ENCODE measurements at regions not wholly inside any gene's neighbourhood (a gene's known extent, or its start where the extent isn't known, plus 50 kb on each side); places are given as distances from the start of the nearest gene placed in this dataset.

DNA sequence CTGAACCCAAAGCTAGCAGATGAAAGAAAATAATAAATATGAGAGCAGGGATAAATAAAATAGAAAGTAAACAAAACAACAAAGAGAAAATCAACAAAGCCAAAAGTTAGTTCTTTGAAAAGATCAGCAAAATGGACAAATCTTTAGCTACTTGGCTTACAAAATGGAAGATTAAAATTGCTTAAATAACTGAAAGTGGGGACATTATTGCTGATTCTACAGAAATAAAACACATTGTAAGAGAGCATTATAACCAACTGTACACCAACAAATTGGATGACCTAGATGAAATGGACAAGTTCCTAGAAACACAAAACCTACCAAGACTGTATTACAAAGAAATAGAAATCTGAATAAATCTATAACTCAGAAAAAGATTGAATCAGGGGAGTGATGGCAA, 238.3 kb upstream of the C1orf87 start:
- Histone ChIP-seq H3K4me1 (ENCODE audit: control insufficient read depth in 5 of 5, insufficient read depth in 5 of 5, low read length in 5 of 5) (no peaks in the 10 kb centered on the region), H3K27me3 (ENCODE audit: control insufficient read depth in 5 of 5, insufficient read depth in 4 of 5, low read length in 5 of 5) (no peaks in the 10 kb centered on the region), H3K9ac (ENCODE audit: low read length in 5 of 5) (no peak overlapping the region), H3K9me3 (ENCODE audit: control insufficient read depth in 5 of 5, low read length in 5 of 5) (peaks cover 0 to 3% (median 0%) of the 10 kb centered on the region in 5 donors), H3K36me3 (ENCODE audit: control insufficient read depth in 5 of 5, insufficient read depth in 5 of 5, low read length in 5 of 5) (no peaks in the 10 kb centered on the region), H3K4me3 (ENCODE audit: low read depth in 1 of 5, low read length in 5 of 5) (no peak overlapping the region), H3K27ac (ENCODE audit: low read depth, low read length) (no peak overlapping the region)

DNA sequence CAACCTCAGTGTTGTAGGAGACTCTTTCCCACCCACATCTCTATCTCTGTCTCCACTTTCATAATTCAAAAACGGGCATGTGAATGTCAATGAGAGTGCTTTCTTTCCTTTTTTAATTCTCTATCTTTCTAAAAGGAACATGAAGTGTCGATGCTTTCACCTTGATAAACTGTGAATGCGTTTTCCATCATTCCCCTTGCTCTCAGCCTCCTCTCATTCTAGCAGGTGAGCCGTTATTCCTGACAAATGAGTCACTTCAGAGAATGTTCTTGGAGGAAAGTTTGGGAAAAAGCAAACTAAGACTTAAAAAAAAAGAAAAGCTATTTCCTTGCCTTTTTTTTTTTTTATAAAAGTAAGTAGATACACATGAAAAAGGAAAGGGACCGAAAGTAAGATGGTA, 226.0 kb upstream of the C1orf87 start:
- no peak overlapping the region for H3K9ac ChIP-seq (ENCODE audit: low read length in 5 of 5)
- H3K36me3 ChIP-seq (ENCODE audit: control insufficient read depth in 5 of 5, insufficient read depth in 5 of 5, low read length in 5 of 5): no peaks in the 10 kb centered on the region
- no peaks in the 10 kb centered on the region for H3K4me1 ChIP-seq (ENCODE audit: control insufficient read depth in 5 of 5, insufficient read depth in 5 of 5, low read length in 5 of 5)
- peaks cover 0 to 3% (median 0%) of the 10 kb centered on the region in 5 donors for H3K9me3 ChIP-seq (ENCODE audit: control insufficient read depth in 5 of 5, low read length in 5 of 5)
- no peak overlapping the region for H3K27ac ChIP-seq (ENCODE audit: low read depth, low read length)
- no peaks in the 10 kb centered on the region for H3K27me3 ChIP-seq (ENCODE audit: control insufficient read depth in 5 of 5, insufficient read depth in 4 of 5, low read length in 5 of 5)
- H3K4me3 ChIP-seq (ENCODE audit: low read depth in 1 of 5, low read length in 5 of 5): no peak overlapping the region

DNA sequence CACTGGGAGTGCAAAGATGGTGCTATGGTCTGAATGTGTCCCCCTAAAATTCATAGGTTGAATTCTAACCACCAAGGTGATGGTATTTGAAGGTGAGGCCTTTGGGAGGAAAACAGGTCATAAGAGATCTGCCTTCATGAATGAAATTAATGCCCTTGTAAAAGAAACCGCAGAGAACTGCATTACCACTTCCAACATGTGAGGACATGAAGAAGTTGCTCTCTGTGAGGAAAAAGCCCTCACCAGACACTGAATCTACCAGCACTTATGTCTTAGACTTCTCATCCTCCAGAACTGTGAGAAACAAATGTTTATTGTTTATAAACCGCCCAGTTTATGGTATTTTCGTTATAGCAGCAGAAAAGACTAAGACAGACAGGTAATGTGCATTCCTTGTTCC, 224.7 kb upstream of the C1orf87 start:
- Histone ChIP-seq H3K4me3 (ENCODE audit: low read depth in 1 of 5, low read length in 5 of 5) (no peak overlapping the region), H3K4me1 (ENCODE audit: control insufficient read depth in 5 of 5, insufficient read depth in 5 of 5, low read length in 5 of 5) (no peaks in the 10 kb centered on the region), H3K9ac (ENCODE audit: low read length in 5 of 5) (no peak overlapping the region), H3K27ac (ENCODE audit: low read depth, low read length) (no peak overlapping the region), H3K27me3 (ENCODE audit: control insufficient read depth in 5 of 5, insufficient read depth in 4 of 5, low read length in 5 of 5) (no peaks in the 10 kb centered on the region), H3K9me3 (ENCODE audit: control insufficient read depth in 5 of 5, low read length in 5 of 5) (peaks cover 0 to 2% (median 0%) of the 10 kb centered on the region in 5 donors), H3K36me3 (ENCODE audit: control insufficient read depth in 5 of 5, insufficient read depth in 5 of 5, low read length in 5 of 5) (no peaks in the 10 kb centered on the region)

DNA sequence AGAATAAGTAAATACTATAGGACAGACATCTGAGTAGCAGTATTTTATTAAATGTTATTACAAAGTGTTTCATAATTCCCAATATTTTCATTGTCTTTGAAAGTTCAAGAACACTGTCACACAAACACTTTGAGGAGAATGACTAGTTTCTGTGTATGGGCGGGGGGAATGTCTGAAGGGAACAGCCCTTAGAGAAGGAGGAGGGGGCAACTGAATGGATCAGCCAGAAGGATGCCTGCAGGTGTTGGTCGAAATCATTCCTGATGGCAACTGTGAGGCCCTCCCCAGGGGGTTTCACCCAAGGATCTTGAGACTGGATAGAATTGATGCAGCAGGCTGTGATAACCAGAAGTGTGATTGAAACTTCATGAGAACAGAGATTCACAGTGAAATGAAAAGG, 223.2 kb upstream of the C1orf87 start:
- Histone ChIP-seq H3K27ac (ENCODE audit: low read depth, low read length) (no peak overlapping the region), H3K9me3 (ENCODE audit: control insufficient read depth in 5 of 5, low read length in 5 of 5) (no peaks in the 10 kb centered on the region), H3K4me1 (ENCODE audit: control insufficient read depth in 5 of 5, insufficient read depth in 5 of 5, low read length in 5 of 5) (no peaks in the 10 kb centered on the region), H3K36me3 (ENCODE audit: control insufficient read depth in 5 of 5, insufficient read depth in 5 of 5, low read length in 5 of 5) (no peaks in the 10 kb centered on the region), H3K4me3 (ENCODE audit: low read depth in 1 of 5, low read length in 5 of 5) (no peak overlapping the region), H3K27me3 (ENCODE audit: control insufficient read depth in 5 of 5, insufficient read depth in 4 of 5, low read length in 5 of 5) (no peaks in the 10 kb centered on the region), H3K9ac (ENCODE audit: low read length in 5 of 5) (no peak overlapping the region)

DNA sequence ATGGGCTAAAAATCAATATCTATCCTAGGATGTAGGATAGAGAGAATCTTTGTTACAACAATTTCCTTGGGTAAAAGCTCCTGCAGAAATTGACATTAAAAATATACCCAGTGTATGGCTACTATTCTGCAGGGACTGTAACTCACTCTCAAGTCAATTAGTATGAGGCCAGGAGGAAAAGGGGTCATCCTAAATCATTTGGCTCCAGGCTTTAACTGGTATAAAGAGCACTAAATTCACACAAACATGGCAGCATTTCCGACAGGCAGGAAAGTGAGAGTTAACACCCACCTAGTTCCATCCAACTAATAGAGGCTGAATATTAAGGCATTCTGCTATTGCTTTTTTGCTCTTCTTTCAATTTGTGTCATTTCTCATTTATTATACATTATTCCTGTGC, 218.6 kb upstream of the C1orf87 start:
- Histone ChIP-seq H3K27me3 (ENCODE audit: control insufficient read depth in 5 of 5, insufficient read depth in 4 of 5, low read length in 5 of 5) (no peaks in the 10 kb centered on the region), H3K4me3 (ENCODE audit: low read depth in 1 of 5, low read length in 5 of 5) (no peak overlapping the region), H3K36me3 (ENCODE audit: control insufficient read depth in 5 of 5, insufficient read depth in 5 of 5, low read length in 5 of 5) (no peaks in the 10 kb centered on the region), H3K4me1 (ENCODE audit: control insufficient read depth in 5 of 5, insufficient read depth in 5 of 5, low read length in 5 of 5) (no peaks in the 10 kb centered on the region), H3K9ac (ENCODE audit: low read length in 5 of 5) (no peak overlapping the region), H3K9me3 (ENCODE audit: control insufficient read depth in 5 of 5, low read length in 5 of 5) (no peaks in the 10 kb centered on the region), H3K27ac (ENCODE audit: low read depth, low read length) (no peak overlapping the region)

DNA sequence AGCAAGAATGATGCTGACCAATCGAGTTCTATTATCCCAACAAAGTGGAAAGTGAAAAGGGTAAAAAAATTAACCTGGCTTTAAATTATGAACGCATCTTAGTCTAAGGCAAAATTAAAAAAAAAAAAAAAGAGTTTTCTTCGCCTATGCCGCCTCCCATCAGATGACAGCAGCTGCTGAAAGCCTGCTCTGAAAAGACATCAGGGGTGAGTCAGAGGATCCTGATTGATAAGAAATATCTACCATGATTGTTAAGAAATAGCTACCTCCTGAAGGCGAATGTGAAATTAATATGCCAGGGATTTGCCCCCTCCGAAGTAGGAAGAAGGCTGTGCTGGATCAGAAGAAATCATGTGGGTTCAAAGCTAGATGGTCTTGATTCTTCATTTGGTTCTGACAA, 216.8 kb upstream of the C1orf87 start:
- Histone ChIP-seq H3K4me3 (ENCODE audit: low read depth in 1 of 5, low read length in 5 of 5) (no peak overlapping the region), H3K4me1 (ENCODE audit: control insufficient read depth in 5 of 5, insufficient read depth in 5 of 5, low read length in 5 of 5) (no peaks in the 10 kb centered on the region), H3K36me3 (ENCODE audit: control insufficient read depth in 5 of 5, insufficient read depth in 5 of 5, low read length in 5 of 5) (no peaks in the 10 kb centered on the region), H3K9me3 (ENCODE audit: control insufficient read depth in 5 of 5, low read length in 5 of 5) (no peaks in the 10 kb centered on the region), H3K9ac (ENCODE audit: low read length in 5 of 5) (no peak overlapping the region), H3K27me3 (ENCODE audit: control insufficient read depth in 5 of 5, insufficient read depth in 4 of 5, low read length in 5 of 5) (no peaks in the 10 kb centered on the region), H3K27ac (ENCODE audit: low read depth, low read length) (no peak overlapping the region)

DNA sequence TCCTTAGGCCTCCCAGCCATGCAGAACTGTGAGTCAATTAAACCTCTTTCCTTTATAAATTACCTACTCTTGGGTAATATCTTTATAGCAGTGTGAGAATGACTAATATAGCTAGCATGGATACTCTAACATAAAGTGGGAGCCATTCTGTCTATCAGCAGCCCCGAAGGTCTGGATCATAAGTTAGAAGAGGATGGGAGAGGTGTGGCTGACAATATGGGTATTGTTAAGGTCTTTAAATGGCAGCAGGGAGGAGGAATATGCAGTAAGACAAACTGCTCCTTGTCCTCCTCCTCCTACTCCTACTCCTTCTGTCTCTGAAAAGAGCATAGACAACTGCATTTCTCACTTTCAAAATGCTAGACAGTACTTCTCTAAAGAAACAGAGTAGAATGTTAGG, 214.0 kb upstream of the C1orf87 start:
- H3K9me3 ChIP-seq (ENCODE audit: control insufficient read depth in 5 of 5, low read length in 5 of 5): no peaks in the 10 kb centered on the region
- H3K36me3 ChIP-seq (ENCODE audit: control insufficient read depth in 5 of 5, insufficient read depth in 5 of 5, low read length in 5 of 5): no peaks in the 10 kb centered on the region
- peaks cover 0 to 8% (median 7%) of the 10 kb centered on the region in 5 donors for H3K4me1 ChIP-seq (ENCODE audit: control insufficient read depth in 5 of 5, insufficient read depth in 5 of 5, low read length in 5 of 5)
- H3K4me3 ChIP-seq (ENCODE audit: low read depth in 1 of 5, low read length in 5 of 5): no peak overlapping the region
- H3K9ac ChIP-seq (ENCODE audit: low read length in 5 of 5): no peak overlapping the region
- no peak overlapping the region for H3K27ac ChIP-seq (ENCODE audit: low read depth, low read length)
- no peaks in the 10 kb centered on the region for H3K27me3 ChIP-seq (ENCODE audit: control insufficient read depth in 5 of 5, insufficient read depth in 4 of 5, low read length in 5 of 5)

DNA sequence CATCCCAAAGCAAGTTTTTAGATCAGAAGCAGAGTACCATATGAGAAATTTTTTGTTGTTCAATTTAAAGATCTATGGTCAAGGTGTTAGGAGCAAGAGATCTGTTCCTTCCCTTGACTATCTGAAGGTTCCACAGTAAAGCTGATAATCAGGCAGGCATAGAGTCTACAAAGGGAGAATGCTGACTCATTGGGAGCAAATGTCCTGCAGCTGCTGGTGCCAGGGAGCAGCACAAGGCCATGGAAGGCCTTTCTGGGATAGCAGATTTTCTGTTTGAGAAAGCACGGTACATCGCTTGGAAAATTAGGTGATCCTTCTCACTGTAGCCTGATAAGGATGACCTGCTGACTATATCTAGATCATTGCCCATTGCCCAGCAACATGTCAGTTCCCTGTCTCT, 210.1 kb upstream of the C1orf87 start:
- H3K27ac ChIP-seq (ENCODE audit: low read depth, low read length): no peak overlapping the region
- peaks cover 0 to 30% (median 24%) of the 10 kb centered on the region in 5 donors for H3K4me1 ChIP-seq (ENCODE audit: control insufficient read depth in 5 of 5, insufficient read depth in 5 of 5, low read length in 5 of 5)
- no peak overlapping the region for H3K9ac ChIP-seq (ENCODE audit: low read length in 5 of 5)
- H3K9me3 ChIP-seq (ENCODE audit: control insufficient read depth in 5 of 5, low read length in 5 of 5): no peaks in the 10 kb centered on the region
- no peaks in the 10 kb centered on the region for H3K27me3 ChIP-seq (ENCODE audit: control insufficient read depth in 5 of 5, insufficient read depth in 4 of 5, low read length in 5 of 5)
- H3K4me3 ChIP-seq (ENCODE audit: low read depth in 1 of 5, low read length in 5 of 5): no peak overlapping the region
- H3K36me3 ChIP-seq (ENCODE audit: control insufficient read depth in 5 of 5, insufficient read depth in 5 of 5, low read length in 5 of 5): no peaks in the 10 kb centered on the region

DNA sequence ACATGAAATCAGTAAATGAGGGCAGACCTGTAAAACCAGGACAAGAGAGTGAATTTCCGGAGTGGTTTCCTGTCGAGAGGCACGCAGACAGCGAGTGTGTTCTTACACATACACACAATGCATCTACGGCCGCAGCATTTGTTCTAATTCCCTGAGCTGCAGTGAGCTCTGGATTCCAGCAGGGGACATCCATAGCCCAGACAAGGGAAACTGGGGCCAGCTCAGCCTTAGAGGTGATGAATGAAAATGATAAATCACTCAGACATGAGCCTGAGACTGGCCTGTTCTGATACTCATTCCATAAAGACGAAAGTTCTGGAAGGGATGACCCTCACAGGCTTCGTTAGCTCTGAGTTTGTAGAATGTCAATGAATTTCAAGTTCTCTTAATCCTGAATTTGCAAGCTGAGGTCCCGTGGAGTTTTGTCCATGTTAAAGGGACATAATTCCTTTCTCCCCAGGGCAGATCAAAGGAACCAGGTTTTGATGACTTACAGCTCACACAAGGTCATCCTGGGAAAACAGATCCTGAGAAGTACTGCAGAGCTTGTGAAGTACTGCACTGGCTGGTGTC, 207.9 kb upstream of the C1orf87 start:
- Histone ChIP-seq H3K27ac (ENCODE audit: low read depth, low read length) (no peak overlapping the region), H3K4me1 (ENCODE audit: control insufficient read depth in 5 of 5, insufficient read depth in 5 of 5, low read length in 5 of 5) (peaks cover 0 to 30% (median 24%) of the 10 kb centered on the region in 5 donors), H3K36me3 (ENCODE audit: control insufficient read depth in 5 of 5, insufficient read depth in 5 of 5, low read length in 5 of 5) (no peaks in the 10 kb centered on the region), H3K4me3 (ENCODE audit: low read depth in 1 of 5, low read length in 5 of 5) (no peak overlapping the region), H3K9ac (ENCODE audit: low read length in 5 of 5) (peak overlapping the region in 1 of 5 donors; percentile 41), H3K27me3 (ENCODE audit: control insufficient read depth in 5 of 5, insufficient read depth in 4 of 5, low read length in 5 of 5) (no peaks in the 10 kb centered on the region), H3K9me3 (ENCODE audit: control insufficient read depth in 5 of 5, low read length in 5 of 5) (no peaks in the 10 kb centered on the region)

DNA sequence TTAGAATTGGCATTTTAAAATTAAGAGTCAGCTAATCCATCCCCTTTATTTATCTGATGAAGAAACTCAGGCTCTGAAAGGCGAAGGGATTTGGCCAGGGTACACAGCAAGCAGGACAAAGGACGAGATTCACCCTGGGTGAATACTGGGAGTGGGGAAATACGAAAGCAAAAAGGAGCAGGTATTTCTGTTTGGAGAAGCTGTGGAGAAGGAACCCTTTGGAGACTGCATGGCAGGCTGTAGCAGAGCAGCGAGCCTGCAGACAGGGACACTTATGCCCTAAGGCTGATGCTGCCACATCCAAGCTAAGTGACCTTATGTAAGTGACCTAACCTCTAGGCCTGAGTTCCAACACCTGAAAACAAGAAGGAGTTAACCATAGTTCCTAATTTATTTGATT, 207.2 kb upstream of the C1orf87 start:
- peak overlapping the region in 1 of 5 donors; percentile 41 for H3K9ac ChIP-seq (ENCODE audit: low read length in 5 of 5)
- H3K36me3 ChIP-seq (ENCODE audit: control insufficient read depth in 5 of 5, insufficient read depth in 5 of 5, low read length in 5 of 5): no peaks in the 10 kb centered on the region
- H3K27ac ChIP-seq (ENCODE audit: low read depth, low read length): peak overlapping the region; percentile 20
- peaks cover 0 to 30% (median 24%) of the 10 kb centered on the region in 5 donors for H3K4me1 ChIP-seq (ENCODE audit: control insufficient read depth in 5 of 5, insufficient read depth in 5 of 5, low read length in 5 of 5)
- H3K9me3 ChIP-seq (ENCODE audit: control insufficient read depth in 5 of 5, low read length in 5 of 5): no peaks in the 10 kb centered on the region
- H3K27me3 ChIP-seq (ENCODE audit: control insufficient read depth in 5 of 5, insufficient read depth in 4 of 5, low read length in 5 of 5): no peaks in the 10 kb centered on the region
- H3K4me3 ChIP-seq (ENCODE audit: low read depth in 1 of 5, low read length in 5 of 5): peak overlapping the region in 1 of 5 donors; percentile 15

DNA sequence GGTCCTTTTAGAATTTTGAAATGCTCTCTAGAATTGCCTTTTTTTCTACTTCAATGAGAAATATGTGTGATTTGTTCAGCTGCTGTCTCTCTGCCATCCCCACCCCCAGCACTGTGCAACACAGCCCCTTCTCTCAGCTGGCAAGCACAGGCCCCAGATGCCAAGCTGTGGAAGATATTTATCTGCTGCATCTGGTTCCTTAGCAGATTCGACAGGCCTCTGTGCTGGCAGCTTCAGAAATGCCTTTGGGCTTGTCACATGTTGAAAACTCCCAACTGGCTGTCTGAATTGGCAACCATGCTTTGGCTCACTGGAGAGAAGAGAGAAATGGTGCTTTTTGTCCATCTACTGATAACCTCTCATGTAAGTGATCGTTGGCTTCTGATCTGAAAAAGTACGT, 206.7 kb upstream of the C1orf87 start:
- no peaks in the 10 kb centered on the region for H3K27me3 ChIP-seq (ENCODE audit: control insufficient read depth in 5 of 5, insufficient read depth in 4 of 5, low read length in 5 of 5)
- no peaks in the 10 kb centered on the region for H3K36me3 ChIP-seq (ENCODE audit: control insufficient read depth in 5 of 5, insufficient read depth in 5 of 5, low read length in 5 of 5)
- no peak overlapping the region for H3K9ac ChIP-seq (ENCODE audit: low read length in 5 of 5)
- H3K4me1 ChIP-seq (ENCODE audit: control insufficient read depth in 5 of 5, insufficient read depth in 5 of 5, low read length in 5 of 5): peaks cover 0 to 30% (median 24%) of the 10 kb centered on the region in 5 donors
- H3K4me3 ChIP-seq (ENCODE audit: low read depth in 1 of 5, low read length in 5 of 5): no peak overlapping the region
- H3K27ac ChIP-seq (ENCODE audit: low read depth, low read length): peak overlapping the region; percentile 20
- no peaks in the 10 kb centered on the region for H3K9me3 ChIP-seq (ENCODE audit: control insufficient read depth in 5 of 5, low read length in 5 of 5)

All from subcutaneous abdominal adipose tissue (tissue), 5 donors.